Activated naive CD4-positive, alpha-beta T cell treated with anti-CD3 and anti-CD28 coated beads for 36 hours (primary cell): ENCODE measurements at regions not wholly inside any gene's neighbourhood (a gene's known extent, or its start where the extent isn't known, plus 50 kb on each side); places are given as distances from the start of the nearest gene placed in this dataset.

Experiments used
- CTCF ChIA-PET: fragments of 350-600 bp; sonication (Branson Sonifier 250); formaldehyde crosslinking; loops from one replicate; lab custom pipeline; 2021; ENCODE audit warnings: antibody characterized with exemption; lab: Charles Lee
- DNase-seq: peaks from one replicate; pipeline ENCODE4 v3.0.0-alpha.2; 2020
- H3K27ac Mint-ChIP-seq: one replicate; pipeline ENCODE4 v1.8.0; 2021; ENCODE audit warnings: mild to moderate bottlenecking, mixed read lengths
- H3K27me3 Mint-ChIP-seq: one replicate; pipeline ENCODE4 v1.8.0; 2021; ENCODE audit warnings: low read depth, mixed read lengths
- H3K36me3 Mint-ChIP-seq: one replicate; pipeline ENCODE4 v1.8.0; 2021; ENCODE audit warnings: low read depth, mixed read lengths
- H3K4me1 Mint-ChIP-seq: one replicate; pipeline ENCODE4 v1.8.0; 2021; ENCODE audit warnings: low read depth, mixed read lengths
- H3K4me3 Mint-ChIP-seq: one replicate; pipeline ENCODE4 v1.8.0; 2021; ENCODE audit warnings: mild to moderate bottlenecking, moderate library complexity, mixed read lengths
- H3K9me3 Mint-ChIP-seq: one replicate; pipeline ENCODE4 v1.8.0; 2021; ENCODE audit warnings: mixed read lengths
- intact Hi-C: fragments of 100-400 bp; cut with micrococcal nuclease; formaldehyde crosslinking; loops from one replicate; pipeline ENCODE4 v1.15.1; 2023

GRCh38 chr9:7912037-7912535 is 112.5 kb upstream of the DMAC1 start:
- no peak overlapping the region for H3K4me3 Mint-ChIP-seq
- no peaks in the 10 kb centered on the region for H3K36me3 Mint-ChIP-seq
- CTCF ChIA-PET, result no interaction called here
- peaks cover 8% of the 10 kb centered on the region for H3K4me1 Mint-ChIP-seq
- no peaks in the 10 kb centered on the region for H3K9me3 Mint-ChIP-seq
- no peak for DNase-seq
- H3K27me3 Mint-ChIP-seq, result no peaks in the 10 kb centered on the region
- no peak overlapping the region for H3K27ac Mint-ChIP-seq
- intact Hi-C loops, result no loop called here

- H3K4me3 Mint-ChIP-seq, result no peak overlapping the region
- intact Hi-C loops, result no loop called here
- no peaks in the 10 kb centered on the region for H3K9me3 Mint-ChIP-seq
- no peaks in the 10 kb centered on the region for H3K27me3 Mint-ChIP-seq
- no peak overlapping the region for H3K27ac Mint-ChIP-seq
- DNase-seq, result no peak
- H3K4me1 Mint-ChIP-seq, result peaks cover 8% of the 10 kb centered on the region
- H3K36me3 Mint-ChIP-seq, result no peaks in the 10 kb centered on the region
- CTCF ChIA-PET, result no interaction called here
Measured at GRCh38 chr9:7910426-7911020, 110.9 kb upstream of the DMAC1 start.

DNA sequence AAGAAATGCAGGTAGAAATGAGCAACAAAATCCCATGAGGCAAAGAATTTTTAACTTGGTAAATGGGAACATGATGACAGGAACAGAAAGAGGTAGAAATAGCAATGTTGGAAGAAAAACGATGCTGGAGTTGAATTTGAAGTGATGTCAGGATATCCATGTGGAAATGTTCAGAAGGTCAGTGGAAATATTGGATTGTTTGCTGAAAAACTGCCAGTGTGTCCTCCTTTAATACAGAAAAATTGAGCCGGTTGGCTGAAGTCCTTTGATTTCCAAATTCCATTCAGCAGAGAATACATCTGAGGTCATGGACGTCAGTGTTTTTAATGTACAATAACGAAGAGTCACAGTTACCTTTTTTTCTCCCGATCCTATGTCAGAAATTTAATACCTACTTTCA is 110.0 kb upstream of the DMAC1 start:
- no peaks in the 10 kb centered on the region for H3K36me3 Mint-ChIP-seq
- no peak overlapping the region for H3K4me3 Mint-ChIP-seq
- intact Hi-C loops, result no loop called here
- no peak overlapping the region for H3K27ac Mint-ChIP-seq
- no peak for DNase-seq
- no peaks in the 10 kb centered on the region for H3K9me3 Mint-ChIP-seq
- no peaks in the 10 kb centered on the region for H3K27me3 Mint-ChIP-seq
- CTCF ChIA-PET, result no interaction called here
- peaks cover 8% of the 10 kb centered on the region for H3K4me1 Mint-ChIP-seq

DNA sequence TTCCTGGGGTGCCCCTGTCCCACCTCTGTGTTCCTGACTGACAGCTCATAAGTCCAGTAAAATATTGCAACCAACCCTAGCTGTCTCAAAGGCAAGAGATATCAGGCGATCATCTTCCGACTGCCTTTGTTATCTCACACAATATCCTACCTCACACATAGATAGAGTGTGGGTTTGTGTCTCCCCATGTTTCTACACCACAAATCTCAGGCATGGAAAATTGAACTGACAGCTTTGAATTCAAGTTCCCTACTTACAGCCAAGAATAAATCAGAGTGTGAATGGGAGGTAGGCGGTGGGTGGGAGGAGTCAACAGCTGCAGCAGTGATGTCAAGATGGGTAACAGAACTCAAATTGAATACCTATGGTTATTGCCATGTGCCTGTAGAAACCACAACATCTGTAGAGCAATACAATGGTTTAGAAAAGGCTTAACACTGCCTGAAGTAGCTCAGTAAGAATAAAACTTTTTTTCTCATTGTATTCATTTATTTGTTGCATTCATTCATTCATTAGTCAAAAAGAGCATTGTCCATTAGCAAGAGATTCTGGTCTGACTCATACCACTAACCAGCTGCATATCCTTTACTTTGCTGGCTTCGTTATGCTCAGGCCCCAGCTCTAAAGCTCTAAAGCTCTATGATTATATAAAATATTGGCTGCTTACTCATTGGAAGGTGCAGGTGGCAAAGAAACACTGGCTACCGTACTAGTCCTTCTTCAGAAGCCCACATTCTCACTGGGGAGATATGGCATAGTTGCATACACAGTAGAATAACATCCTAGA is 108.2 kb upstream of the DMAC1 start:
- CTCF ChIA-PET, result no interaction called here
- no peak for DNase-seq
- intact Hi-C loops, result no loop called here
- no peak overlapping the region for H3K27ac Mint-ChIP-seq
- H3K4me1 Mint-ChIP-seq, result peaks cover 8% of the 10 kb centered on the region
- H3K36me3 Mint-ChIP-seq, result no peaks in the 10 kb centered on the region
- no peaks in the 10 kb centered on the region for H3K27me3 Mint-ChIP-seq
- no peak overlapping the region for H3K4me3 Mint-ChIP-seq
- no peaks in the 10 kb centered on the region for H3K9me3 Mint-ChIP-seq

DNA sequence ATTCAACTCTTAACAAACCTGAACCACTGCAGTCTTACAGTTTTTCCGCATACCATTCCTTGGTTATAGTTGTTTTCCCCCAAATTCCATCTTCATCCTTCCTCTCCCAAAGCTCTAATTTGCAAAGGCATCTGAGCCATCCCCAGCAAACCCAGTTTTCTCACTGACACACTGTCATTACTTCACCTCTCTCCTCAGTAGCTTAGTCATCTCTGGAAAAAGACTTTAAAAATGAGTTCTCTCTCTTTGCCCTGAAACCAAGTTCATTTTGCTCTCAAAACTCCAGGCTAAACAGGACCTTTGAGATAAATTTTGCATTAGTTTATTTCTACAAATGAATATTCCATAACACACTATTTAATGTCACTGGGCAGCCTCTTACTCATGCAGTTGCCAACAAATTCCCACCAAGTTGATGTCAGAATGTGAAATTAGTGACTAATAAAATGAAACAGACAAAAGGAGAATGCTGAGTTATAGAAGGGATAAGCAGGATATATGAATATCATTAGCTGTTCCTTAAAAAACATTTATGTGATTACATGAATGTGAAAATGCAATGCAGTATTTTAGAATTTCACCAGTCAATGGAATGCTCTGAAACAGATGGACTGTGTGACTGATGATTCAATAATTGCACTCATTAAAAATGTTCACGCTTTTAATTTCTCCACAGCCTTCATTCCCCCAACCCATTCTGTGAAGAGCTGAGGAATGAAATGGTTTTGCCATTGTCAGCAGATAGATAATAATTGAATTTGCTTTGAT is 107.4 kb upstream of the DMAC1 start:
- no peaks in the 10 kb centered on the region for H3K27me3 Mint-ChIP-seq
- H3K4me3 Mint-ChIP-seq, result no peak overlapping the region
- intact Hi-C loops, result no loop called here
- no peak overlapping the region for H3K27ac Mint-ChIP-seq
- CTCF ChIA-PET, result no interaction called here
- DNase-seq, result no peak
- no peaks in the 10 kb centered on the region for H3K9me3 Mint-ChIP-seq
- H3K4me1 Mint-ChIP-seq, result peaks cover 8% of the 10 kb centered on the region
- no peaks in the 10 kb centered on the region for H3K36me3 Mint-ChIP-seq

DNA sequence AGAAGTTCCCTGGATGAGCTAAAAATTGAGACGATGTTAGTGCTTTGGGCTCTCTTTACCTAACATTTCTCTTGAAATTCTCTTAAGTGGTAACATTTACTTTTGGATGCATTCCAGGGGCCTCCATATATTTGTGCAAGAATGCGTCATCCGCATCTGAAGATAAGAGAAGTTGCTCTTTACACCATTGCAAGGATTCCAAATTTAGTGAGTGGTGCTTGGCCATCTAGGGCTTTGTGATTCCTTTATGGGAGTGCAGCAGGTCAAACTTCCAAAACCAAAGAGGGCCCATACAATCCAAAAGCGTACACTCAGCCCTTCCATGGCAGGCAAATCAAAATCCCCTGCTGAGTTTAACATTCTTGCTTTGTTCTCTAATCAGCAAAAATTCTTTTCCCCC is 102.0 kb upstream of the DMAC1 start:
- H3K9me3 Mint-ChIP-seq, result no peaks in the 10 kb centered on the region
- CTCF ChIA-PET, result no interaction called here
- no peak for DNase-seq
- no peaks in the 10 kb centered on the region for H3K4me1 Mint-ChIP-seq
- H3K27me3 Mint-ChIP-seq, result no peaks in the 10 kb centered on the region
- no peaks in the 10 kb centered on the region for H3K36me3 Mint-ChIP-seq
- intact Hi-C loops, result no loop called here
- H3K4me3 Mint-ChIP-seq, result no peak overlapping the region
- H3K27ac Mint-ChIP-seq, result no peak overlapping the region

- CTCF ChIA-PET, result no interaction called here
- Mint-ChIP-seq H3K4me1 (no peaks in the 10 kb centered on the region), H3K9me3 (no peaks in the 10 kb centered on the region), H3K36me3 (no peaks in the 10 kb centered on the region), H3K4me3 (no peak overlapping the region), H3K27ac (no peak overlapping the region), H3K27me3 (no peaks in the 10 kb centered on the region)
- no peak for DNase-seq
- intact Hi-C loops, result no loop called here
Measured at GRCh38 chr9:7900541-7900940, 101.0 kb upstream of the DMAC1 start.

GRCh38 chr9:7899753-7900152 is 100.2 kb upstream of the DMAC1 start:
- Mint-ChIP-seq H3K4me3 (no peak overlapping the region), H3K9me3 (no peaks in the 10 kb centered on the region), H3K27me3 (no peaks in the 10 kb centered on the region), H3K4me1 (no peaks in the 10 kb centered on the region), H3K27ac (no peak overlapping the region), H3K36me3 (no peaks in the 10 kb centered on the region)
- DNase-seq, result no peak
- CTCF ChIA-PET, result interaction anchor here (1.1 kb wide), 1 partner anchor 38 kb away, joined by 3 read pairs; no protein-coding TSS in a partner anchor
- intact Hi-C loops, result no loop called here

DNA sequence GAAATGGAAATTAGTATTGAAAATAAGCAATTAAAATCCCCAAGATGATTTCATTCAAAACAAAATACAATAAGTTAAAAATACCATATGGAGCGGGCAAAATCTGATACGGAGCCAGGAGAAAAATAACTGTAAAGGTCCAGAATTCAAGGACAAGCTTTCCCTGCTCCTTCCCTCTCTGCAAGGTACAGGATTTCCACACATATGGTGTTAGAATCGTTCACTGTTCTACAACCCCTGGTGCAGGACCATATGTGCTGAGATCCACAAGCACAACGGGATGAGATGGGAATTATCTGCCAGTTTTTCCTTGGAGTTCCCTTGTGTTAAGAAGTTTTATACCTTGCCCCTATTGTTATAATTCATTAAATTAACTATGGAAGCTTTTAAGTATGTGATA is 94.7 kb upstream of the DMAC1 start:
- CTCF ChIA-PET, result no interaction called here

DNA sequence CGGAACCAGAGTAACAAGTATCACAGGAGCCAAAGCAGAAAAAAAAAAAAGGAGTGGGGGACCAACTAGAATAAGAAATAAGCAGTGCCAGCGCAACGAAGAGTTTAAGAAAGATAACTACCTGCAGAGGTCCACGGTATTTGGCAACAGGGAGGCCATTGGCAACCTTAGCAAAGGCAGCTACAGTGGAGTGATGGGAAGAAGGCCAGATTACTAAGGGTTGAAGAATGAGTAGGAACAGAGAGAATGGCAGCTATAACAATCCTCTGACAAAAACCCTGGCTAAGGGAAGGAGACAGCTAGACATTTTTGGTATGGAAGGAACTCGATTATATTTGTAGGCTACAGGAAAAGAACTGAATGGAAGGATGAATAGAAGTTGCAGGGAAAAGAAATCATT is 93.4 kb upstream of the DMAC1 start:
- Mint-ChIP-seq H3K4me1 (no peaks in the 10 kb centered on the region), H3K36me3 (no peaks in the 10 kb centered on the region), H3K27me3 (no peaks in the 10 kb centered on the region), H3K27ac (no peak overlapping the region), H3K9me3 (peaks cover 5% of the 10 kb centered on the region), H3K4me3 (no peak overlapping the region)
- intact Hi-C loops, result no loop called here
- DNase-seq, result no peak
- CTCF ChIA-PET, result interaction anchor here (0.7 kb wide), 1 partner anchor 334 kb away, joined by 4 read pairs; no protein-coding TSS in a partner anchor

More for the DNA sequence above, 94.7 kb upstream of the DMAC1 start:
- no peak for DNase-seq
- no peaks in the 10 kb centered on the region for H3K4me1 Mint-ChIP-seq
- H3K36me3 Mint-ChIP-seq, result no peaks in the 10 kb centered on the region
- no peak overlapping the region for H3K27ac Mint-ChIP-seq
- H3K4me3 Mint-ChIP-seq, result no peak overlapping the region
- no peaks in the 10 kb centered on the region for H3K27me3 Mint-ChIP-seq
- peaks cover 5% of the 10 kb centered on the region for H3K9me3 Mint-ChIP-seq
- intact Hi-C loops, result no loop called here

DNA sequence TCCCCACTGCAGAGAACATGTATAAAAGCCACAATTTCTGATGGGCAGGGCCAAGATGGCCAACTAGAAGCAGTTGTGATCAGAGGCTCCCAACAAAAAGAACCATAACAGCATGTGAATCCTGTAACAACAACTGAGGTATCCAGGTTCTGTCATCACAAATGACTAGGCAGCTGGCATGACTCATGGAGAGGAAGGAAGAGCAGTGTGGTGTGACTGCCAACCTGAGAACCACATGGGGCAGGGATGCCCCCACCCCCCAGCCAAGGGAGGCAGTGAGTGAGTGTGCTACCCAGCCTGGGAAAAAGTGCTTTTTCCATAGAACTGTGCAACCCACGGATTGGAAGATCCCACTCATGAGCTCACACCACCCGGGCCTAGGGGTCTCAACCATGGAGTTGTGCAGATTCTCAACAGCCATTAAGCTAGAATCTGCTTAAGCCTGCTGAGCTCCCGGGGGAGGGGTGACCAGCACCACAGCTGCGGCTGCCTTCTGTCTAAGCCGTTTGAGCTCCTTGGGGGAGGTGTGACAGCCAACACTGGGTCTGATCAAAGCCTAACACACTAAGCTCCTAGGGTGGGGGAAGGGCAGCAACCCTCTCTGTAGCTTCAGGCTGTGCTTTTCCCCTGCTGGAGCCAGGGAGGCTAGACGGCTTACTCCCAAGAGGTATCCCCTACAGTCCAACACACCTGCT is 80.1 kb upstream of the DMAC1 start:
- no peak overlapping the region for H3K27ac Mint-ChIP-seq
- peaks cover 5% of the 10 kb centered on the region for H3K4me1 Mint-ChIP-seq
- H3K9me3 Mint-ChIP-seq, result peaks cover 4% of the 10 kb centered on the region
- H3K27me3 Mint-ChIP-seq, result no peaks in the 10 kb centered on the region
- H3K36me3 Mint-ChIP-seq, result peaks cover 1% of the 10 kb centered on the region
- DNase-seq, result peak; percentile 68
- CTCF ChIA-PET, result no interaction called here
- intact Hi-C loops, result loop anchor here (1.0 to 5.0 kb wide), 3 partner anchors 57 to 97 kb away; no protein-coding TSS in a partner anchor
- H3K4me3 Mint-ChIP-seq, result no peak overlapping the region
